Adipose tissue (tissue), 3 donors: ENCODE measurements at regions not wholly inside any gene's neighbourhood (a gene's known extent, or its start where the extent isn't known, plus 50 kb on each side); places are given as distances from the start of the nearest gene placed in this dataset.

ENCODE experiments used
- H3K27ac ChIP-seq: one replicate; pipeline ENCODE4 v1.5.1; 2013; ENCODE audit warnings: low read depth, low read length
- WGBS, 3 donors: extraction: QIAGEN DNeasy Blood & Tissue Kit; methylation state at CpG; one replicate each; pipeline ENCODE4 v1.1.7; 2013; 5-methylcytosine and 5-hydroxymethylcytosine counted together
- donor health status: healthy with polysubstance abuse.
- donor health status: Bipolar disorder and iron deficiency.
- donor health status: healthy.

DNA sequence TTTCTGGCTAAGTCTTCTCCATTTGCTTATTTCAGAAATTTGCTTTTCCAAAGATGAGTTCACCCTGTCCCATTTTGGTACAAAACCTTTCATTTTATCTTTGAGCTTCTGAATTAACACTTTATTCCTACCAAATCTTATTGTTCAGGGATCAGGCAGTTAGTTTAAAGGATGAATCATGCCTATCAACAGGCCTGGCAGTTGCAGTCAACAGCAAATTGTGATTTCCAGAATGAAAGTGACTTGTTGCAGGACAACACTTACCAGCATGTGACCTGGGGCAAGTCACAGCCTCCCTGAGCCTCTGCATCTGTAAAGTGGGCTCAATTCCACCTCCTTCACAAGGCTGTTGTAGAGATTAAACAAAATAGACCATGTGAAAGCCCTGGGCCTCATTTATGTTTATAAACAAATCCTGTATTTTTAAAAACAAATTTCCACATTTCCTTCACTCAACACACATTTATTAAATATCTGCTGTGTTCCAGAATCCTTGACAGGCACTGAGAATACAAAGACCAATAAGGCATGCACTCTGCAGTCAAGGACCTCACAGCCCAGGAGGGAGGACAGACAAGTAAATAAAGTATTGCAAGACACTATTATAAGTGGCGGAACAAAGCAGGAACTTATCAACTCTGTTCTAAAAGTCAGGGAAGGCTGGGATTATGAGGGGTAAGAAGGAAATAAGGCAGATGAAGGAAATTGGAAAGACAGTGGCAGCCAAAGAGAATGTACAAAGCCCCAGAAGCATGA, 359.1 kb upstream of the IL12A start:
- H3K27ac ChIP-seq: no peak overlapping the region
- WGBS, 3 donors: 74 to 87% (median 83%) methylated on average over 1 of the region's 1 CpG

- 94 to 98% (median 96%) methylated on average over 1 of the region's 1 CpG for WGBS, 3 donors
- no peak overlapping the region for H3K27ac ChIP-seq
These were observed 357.4 kb upstream of the IL12A start for GRCh38 chr3:159631226-159631625.

GRCh38 chr3:159632128-159632527, 356.5 kb upstream of the IL12A start:
- WGBS, 3 donors: 54 to 85% (median 82%) methylated on average over 7 of the region's 7 CpGs

DNA sequence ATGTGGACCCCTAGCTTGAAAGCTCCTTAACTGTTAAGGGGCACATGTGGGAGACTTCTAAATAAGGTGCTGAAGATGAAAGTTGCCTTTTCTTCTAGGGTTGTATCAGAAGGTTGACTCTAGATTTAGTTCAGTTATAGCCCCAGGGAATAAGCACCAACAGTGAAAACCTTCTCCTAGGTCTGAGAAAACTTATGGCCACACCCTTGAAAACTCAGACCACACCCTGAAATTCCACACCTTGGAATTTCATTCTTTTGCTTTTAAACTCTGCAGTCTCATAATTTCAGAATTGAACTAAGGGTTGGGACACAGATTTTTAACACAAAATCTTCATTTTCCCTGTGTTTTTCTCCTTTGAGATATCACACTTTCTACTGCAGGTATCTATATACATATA, 355.8 kb upstream of the IL12A start:
- H3K27ac ChIP-seq: no peak overlapping the region

More at GRCh38 chr3:159632128-159632527, 356.5 kb upstream of the IL12A start:
- H3K27ac ChIP-seq: no peak overlapping the region

DNA sequence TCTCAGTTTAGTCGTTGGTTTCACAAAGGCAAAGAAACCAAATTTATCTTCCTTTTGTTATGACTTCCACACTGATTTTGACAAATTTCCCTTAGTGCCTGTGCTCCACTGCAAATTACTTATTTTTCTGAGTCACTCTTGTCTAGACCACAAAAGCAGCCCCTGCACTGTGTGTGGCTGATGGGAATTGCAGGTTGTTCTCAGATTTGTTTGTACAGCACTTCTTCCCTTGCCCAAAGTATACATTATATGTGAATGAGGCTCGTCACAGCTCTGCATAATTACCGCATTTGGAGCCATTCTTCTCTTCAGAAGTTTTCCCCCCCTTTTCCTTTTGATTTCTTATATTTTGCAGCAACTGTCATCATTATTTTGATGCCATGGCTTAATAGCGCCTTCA, 354.2 kb upstream of the IL12A start:
- no peak overlapping the region for H3K27ac ChIP-seq
- WGBS, 3 donors: 63 to 82% (median 73%) methylated on average over 4 of the region's 4 CpGs

DNA sequence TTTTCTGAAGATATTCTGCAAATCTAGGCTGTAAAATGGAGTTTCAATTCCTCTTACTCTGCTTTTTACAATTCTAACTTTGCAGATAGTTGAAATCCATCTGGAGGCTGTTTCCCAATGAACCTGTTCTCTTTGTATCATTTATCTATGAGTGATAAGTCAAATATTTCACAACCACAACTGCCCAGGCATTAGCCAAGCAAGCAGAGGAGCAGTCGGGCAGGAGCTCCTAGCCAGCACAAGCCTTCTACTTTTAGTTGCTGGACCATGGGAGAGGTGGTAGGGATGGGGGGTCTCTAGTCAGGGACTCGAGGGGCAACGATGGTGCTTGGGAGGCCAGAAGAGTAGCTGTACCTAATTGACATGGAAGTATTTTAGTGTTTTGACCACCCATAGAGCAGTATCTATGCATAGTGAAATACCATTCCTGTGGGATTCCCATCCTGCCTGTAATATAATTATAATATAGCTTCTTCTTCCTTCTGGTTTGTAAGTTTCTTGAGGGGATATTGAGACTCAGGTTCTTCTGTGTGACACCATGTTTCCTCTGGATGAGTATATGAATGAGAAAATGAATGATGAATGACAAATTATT, 353.5 kb upstream of the IL12A start:
- 65 to 91% (median 68%) methylated on average over 3 of the region's 3 CpGs for WGBS, 3 donors
- H3K27ac ChIP-seq: no peak overlapping the region

- 77 to 90% (median 85%) methylated on average over 2 of the region's 2 CpGs for WGBS, 3 donors
- no peak overlapping the region for H3K27ac ChIP-seq
These were observed 350.6 kb upstream of the IL12A start for GRCh38 chr3:159637883-159638542.

DNA sequence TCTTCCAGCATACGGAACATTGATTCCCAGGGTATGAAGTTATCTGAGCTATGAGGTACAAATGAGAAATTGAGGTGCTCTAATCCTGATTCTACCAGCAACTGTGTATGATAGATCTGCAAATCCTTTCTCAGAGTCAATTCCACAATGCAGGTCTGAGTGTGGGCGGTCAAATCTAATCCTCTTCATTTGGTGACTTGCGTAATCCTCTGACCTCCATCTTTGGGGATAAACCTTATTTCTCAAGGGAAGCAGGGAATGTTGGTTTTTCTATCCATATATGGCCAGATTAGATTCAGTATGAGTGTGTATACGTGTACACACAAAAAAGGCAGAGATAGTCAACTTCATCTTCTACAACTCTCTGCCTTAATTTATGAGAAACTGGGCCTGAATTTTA, 348.4 kb upstream of the IL12A start:
- WGBS, 3 donors: 72 to 92% (median 77%) methylated on average over 4 of the region's 4 CpGs
- H3K27ac ChIP-seq: no peak overlapping the region

DNA sequence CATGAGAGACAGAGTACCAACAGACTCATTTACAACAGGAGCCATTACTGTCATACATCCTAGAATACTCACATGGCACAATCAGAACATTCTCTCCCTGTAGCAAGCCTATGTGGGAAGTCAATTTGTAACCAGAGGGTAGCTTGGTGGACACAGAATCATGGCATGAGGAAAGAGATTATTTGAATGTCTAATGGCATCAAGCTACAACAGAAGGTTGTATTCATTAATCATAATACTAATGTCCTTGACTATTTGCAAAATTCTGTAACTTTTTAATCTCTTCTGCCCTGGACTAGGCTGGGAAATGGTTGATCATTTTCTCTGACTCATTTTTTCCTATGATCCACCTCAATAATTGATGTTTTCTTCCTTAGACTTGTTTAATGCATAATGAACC, 345.2 kb upstream of the IL12A start:
- H3K27ac ChIP-seq: no peak overlapping the region

DNA sequence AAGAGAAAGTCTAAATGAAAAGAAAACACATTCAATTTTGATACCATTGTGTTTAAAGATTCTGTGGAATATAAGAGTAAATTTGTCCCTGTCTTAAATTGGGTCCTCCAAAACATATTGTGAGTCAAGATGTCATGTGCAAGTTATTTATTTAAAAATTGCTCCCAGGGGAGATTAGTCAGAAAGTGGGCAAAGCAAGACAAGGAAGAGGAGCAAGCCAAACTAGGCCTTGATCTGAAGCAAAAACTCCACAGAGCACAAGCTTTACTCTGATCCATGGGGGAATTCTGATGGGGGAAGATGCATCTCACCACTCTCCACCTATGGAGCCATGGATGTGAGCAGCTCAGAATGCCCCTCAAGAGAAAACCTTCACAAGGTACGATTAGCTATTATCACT, 342.8 kb upstream of the IL12A start:
- 68 to 80% (median 76%) methylated on average over 1 of the region's 1 CpG for WGBS, 3 donors
- H3K27ac ChIP-seq: no peak overlapping the region

GRCh38 chr3:159649951-159650350, 338.7 kb upstream of the IL12A start:
- H3K27ac ChIP-seq: no peak overlapping the region

GRCh38 chr3:159650726-159651125, 337.9 kb upstream of the IL12A start:
- H3K27ac ChIP-seq: no peak overlapping the region
- WGBS, 3 donors: 56 to 78% (median 71%) methylated on average over 2 of the region's 2 CpGs

DNA sequence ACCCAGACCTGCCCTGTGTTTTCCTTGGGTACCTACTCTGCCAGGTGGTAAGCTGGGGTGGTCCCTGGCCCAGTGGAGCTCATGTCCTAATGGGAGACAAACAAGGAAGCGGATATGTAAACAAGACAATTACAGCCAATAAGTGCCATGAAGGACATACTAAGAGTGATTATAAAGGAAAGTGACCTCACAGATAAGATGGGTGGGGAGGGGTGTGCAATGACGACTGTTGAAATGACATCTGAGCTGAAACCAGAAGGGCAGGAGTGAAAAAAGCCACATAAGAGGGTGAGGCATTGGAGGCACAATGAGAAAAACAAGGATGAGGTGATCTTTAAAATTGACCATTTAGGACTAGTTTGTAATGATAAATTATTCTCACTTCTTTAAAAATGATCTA, 336.2 kb upstream of the IL12A start:
- 50 to 72% (median 67%) methylated on average over 2 of the region's 2 CpGs for WGBS, 3 donors
- no peak overlapping the region for H3K27ac ChIP-seq

DNA sequence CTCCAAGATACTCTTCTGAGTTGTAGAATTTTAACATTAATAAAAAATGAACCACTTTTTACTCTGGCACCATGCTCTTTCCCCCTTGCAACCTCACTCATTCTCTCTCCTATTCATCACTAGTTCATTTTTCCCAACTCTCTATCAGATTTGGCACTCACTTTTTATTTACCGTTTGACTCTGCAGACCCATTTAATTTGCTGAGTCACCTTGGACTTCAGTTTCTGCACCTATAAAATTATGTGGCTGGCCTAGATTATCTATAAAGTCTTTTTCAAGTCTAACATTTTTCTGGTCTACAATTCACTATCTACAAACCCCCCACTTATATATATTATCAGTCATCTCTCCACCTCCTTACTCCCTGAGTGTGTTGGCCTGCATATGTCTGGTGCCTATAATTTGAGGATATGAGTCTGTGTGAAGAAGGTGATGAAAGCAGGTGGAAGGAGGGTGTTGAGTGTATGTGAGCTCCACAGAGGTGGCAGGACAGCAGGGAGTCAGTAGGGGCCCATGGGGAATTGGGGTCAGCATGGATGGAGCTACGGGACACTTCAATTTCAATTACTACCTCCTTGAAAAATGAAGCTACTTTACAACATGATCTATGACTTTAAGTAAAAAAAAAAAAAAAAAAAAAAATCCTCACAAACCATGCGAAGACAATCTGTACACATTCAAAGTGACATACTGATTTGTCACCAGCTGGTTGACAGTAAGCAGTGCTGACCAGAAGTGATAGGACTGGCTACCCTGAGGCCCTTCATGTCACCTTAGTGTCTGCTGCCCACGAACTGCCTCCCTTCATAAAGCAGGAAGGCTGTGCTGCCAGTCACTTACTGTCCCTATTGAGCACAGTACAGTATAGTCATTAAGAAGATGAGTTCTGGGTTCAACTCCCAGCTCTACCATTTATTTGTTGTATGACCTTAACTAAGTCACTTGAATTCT, 334.2 kb upstream of the IL12A start:
- 56 to 70% (median 68%) methylated on average over 4 of the region's 4 CpGs for WGBS, 3 donors
- H3K27ac ChIP-seq: no peak overlapping the region

DNA sequence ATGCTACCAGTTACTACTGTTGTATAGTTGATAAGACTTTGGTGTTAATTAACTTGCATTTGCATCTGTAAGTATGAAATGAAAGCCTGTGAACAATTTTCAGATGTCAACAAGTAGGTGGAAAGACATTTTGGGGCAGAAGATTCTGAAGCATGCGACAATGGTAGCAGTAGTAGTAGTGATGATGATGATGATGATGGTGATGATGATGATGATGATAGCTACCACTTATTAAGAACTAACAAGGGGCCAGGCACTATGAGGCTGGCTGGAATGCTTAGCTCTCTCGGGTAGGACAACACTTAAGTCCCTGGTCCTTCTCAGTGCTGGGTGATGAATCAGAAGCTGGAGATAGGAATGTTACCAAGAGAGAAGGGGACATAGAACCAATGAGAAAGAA, 333.4 kb upstream of the IL12A start:
- 88 to 91% (median 90%) methylated on average over 2 of the region's 2 CpGs for WGBS, 3 donors
- H3K27ac ChIP-seq: no peak overlapping the region

DNA sequence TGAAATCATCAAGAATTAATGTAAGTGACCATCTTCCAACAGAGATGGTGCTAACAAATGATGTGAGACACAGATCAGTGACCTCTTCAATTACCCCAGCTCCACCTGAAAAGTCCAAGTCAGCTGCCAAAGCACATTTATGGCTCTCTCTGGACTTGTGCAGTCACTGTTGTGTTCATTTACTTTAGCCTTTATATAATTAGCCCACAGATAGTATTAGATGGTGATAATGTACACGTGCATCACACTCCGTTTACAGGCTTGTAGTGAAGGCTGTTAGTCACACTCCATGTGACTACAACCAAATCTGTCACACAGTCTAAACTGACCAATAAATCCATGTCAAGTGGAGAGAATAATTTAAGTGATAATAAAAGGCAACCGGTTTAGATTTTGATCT, 331.5 kb upstream of the IL12A start:
- H3K27ac ChIP-seq: no peak overlapping the region
- 44 to 71% (median 61%) methylated on average over 3 of the region's 3 CpGs for WGBS, 3 donors

DNA sequence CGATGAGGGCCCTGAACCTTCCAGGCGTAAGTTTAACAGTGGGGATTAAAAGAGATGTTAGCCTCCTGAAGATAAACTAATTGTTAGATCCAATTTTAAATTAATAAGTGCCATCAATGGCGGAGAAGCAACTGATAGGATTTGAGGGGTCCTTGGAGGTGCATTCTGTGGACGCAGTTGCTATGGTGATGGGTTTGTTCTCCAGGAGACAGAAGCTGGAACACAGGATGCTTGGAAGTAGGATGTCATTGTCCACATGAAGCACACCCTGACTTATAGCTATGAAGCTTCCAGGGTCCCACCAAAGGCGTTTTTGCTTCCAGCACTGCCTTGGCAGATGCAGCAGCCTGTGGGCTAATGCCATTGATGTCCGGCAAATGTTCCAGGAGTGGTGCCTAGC, 331.0 kb upstream of the IL12A start:
- no peak overlapping the region for H3K27ac ChIP-seq
- WGBS, 3 donors: 80 to 87% (median 87%) methylated on average over 6 of the region's 6 CpGs

- 81 to 92% (median 90%) methylated on average over 3 of the region's 3 CpGs for WGBS, 3 donors
- no peak overlapping the region for H3K27ac ChIP-seq
These were observed 328.3 kb upstream of the IL12A start for GRCh38 chr3:159660326-159660725.

- H3K27ac ChIP-seq: no peak overlapping the region
- 59 to 85% (median 78%) methylated on average over 1 of the region's 1 CpG for WGBS, 3 donors
These were observed 327.7 kb upstream of the IL12A start for GRCh38 chr3:159660901-159661300.
